ENCODE measurements at regions not wholly inside any gene's neighbourhood (a gene's known extent, or its start where the extent isn't known, plus 50 kb on each side); places are given as distances from the start of the nearest gene placed in this dataset.

DNA sequence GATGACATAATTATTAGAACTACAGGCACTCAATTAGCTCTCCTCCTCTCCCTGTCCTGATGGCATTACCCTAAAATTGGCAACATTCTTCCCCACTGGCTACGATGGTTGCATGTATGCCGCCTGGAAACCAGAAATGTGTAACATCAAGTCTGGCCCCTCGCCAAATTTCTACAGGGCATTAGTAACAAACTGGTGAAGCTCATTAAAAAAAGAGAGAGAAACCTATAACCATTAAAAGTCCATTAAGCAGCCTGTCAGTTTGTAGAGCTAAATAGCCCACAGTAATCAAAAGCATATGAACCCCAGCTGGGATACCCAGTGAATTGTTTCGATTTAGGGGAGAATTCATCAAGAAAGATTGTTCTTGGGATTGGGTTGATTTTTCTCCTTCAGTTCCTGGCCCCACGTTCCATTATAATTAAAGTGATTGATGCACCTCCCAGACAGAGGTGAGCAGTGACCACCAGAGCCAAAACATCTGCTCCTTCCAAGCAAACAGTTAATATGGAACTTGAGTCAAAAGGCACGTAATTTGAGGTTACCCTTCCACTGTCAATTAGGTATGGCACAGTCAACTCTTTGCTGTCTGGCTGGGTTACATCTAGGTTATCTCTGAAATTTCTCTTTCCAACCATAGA lies 208.6 kb downstream of the C1D start:
- TF ChIP-seq, protein P1, sequence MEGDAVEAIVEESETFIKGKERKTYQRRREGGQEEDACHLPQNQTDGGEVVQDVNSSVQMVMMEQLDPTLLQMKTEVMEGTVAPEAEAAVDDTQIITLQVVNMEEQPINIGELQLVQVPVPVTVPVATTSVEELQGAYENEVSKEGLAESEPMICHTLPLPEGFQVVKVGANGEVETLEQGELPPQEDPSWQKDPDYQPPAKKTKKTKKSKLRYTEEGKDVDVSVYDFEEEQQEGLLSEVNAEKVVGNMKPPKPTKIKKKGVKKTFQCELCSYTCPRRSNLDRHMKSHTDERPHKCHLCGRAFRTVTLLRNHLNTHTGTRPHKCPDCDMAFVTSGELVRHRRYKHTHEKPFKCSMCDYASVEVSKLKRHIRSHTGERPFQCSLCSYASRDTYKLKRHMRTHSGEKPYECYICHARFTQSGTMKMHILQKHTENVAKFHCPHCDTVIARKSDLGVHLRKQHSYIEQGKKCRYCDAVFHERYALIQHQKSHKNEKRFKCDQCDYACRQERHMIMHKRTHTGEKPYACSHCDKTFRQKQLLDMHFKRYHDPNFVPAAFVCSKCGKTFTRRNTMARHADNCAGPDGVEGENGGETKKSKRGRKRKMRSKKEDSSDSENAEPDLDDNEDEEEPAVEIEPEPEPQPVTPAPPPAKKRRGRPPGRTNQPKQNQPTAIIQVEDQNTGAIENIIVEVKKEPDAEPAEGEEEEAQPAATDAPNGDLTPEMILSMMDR (conservative IDR thresholded peaks at IDR 0.05), result no peak
- no peak overlapping the region for H3K27ac ChIP-seq

DNA sequence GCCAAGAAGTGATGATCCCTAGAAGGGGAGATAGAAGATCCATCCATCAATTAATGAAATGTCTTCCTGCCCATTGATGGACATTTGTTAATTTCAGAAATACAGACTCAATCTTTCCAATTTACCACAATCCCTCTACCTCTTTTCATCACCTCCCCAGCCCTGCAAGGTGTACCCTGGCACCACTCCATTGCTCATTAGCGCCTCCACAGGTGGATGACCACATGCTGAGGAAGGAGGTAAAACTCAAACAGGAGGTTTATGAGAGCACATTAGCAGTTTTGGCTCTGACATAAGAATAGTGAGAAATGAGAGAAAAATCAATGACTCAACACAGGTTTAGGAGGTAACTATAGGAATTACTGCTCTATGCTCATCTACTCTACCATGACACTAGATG lies 208.0 kb downstream of the C1D start:
- TF ChIP-seq, protein P1 (conservative IDR thresholded peaks at IDR 0.05), result no peak
- no peak overlapping the region for H3K27ac ChIP-seq

DNA sequence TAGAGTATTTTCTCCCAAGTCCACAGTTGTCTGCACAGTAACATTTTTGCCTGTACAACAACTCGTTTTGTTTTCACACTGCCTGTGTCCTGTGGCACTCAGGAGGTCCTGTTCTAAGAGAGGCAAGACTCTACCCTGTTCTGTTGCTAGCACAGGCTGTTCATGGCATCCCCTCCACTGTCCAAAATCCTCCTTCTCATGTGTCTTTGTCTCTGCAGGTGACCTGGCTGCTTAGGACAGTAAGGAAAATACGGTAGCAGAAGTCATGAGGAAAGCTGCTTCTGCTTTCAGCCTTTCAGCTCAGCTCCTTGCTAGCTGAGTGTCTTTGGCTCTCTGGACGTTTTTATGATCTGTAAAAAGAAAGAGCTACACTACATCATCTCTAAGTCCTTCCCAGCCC lies 205.9 kb downstream of the C1D start:
- no peak overlapping the region for H3K27ac ChIP-seq
- TF ChIP-seq, protein P1 (conservative IDR thresholded peaks at IDR 0.05), result no peak

GRCh38 chr2:67857836-67858235 lies 205.0 kb downstream of the C1D start:
- TF ChIP-seq, protein P1 (conservative IDR thresholded peaks at IDR 0.05), result no peak

GRCh38 chr2:67858886-67859285 lies 203.9 kb downstream of the C1D start:
- TF ChIP-seq, protein P1 (conservative IDR thresholded peaks at IDR 0.05), result no peak
- H3K27ac ChIP-seq, result no peak overlapping the region

More at GRCh38 chr2:67857836-67858235, 205.0 kb downstream of the C1D start:
- no peak overlapping the region for H3K27ac ChIP-seq

- TF ChIP-seq, protein P1 (conservative IDR thresholded peaks at IDR 0.05), result no peak
- H3K27ac ChIP-seq, result no peak overlapping the region
Measured at GRCh38 chr2:67865917-67866316, 196.9 kb downstream of the C1D start.

DNA sequence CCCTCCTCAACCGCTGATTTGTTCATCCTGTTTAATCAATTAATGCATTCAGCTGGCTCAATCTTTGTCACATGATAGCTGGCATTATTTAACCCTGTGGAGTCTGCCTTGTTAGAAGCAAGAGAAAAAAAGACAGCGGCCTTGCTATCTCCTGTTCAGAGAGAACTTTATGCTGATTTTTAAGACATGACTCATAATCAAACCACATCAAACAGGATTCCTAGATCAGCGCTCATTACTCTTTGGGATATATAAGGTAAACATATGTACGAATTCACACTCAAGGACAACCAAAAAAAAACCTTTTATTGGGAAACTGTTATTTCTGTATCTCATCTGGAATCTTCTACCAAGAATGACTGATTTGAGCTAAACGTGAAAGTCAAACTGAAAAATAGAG lies 195.1 kb downstream of the C1D start:
- TF ChIP-seq, protein P1 (conservative IDR thresholded peaks at IDR 0.05), result no peak
- no peak overlapping the region for H3K27ac ChIP-seq
